ENCODE measurements at regions not wholly inside any gene's neighbourhood (a gene's known extent, or its start where the extent isn't known, plus 50 kb on each side); places are given as distances from the start of the nearest gene placed in this dataset.

DNA sequence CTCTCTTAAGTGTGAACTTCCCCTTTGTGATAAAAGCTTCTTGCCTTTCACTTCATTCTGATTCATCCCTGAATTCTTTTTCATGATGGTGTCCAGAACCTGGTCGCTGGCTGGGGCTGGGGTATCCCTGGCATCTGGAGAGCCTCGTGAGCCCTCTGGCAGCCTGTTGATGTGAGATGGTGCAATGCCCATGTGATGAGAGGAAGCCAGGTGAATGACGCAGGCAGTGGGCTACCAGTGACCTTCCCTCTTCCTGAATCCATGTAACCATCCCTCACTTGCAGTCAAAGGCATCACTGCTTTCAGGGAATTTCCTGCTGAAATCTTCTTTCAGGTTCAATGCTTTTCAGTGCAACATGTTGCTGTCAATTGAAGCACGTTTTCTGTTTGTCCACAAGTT is 158.6 kb upstream of the SLC10A2 start:
- Histone ChIP-seq H3K9me3 (peaks cover 0 to 2% (median 0%) of the 10 kb centered on the region in 3 donors), H3K27me3 (no peaks in the 10 kb centered on the region), H3K36me3 (no peaks in the 10 kb centered on the region), H3K4me3 (no peak overlapping the region), H3K4me1 (no peaks in the 10 kb centered on the region), H3K27ac (no peak overlapping the region)
- ATAC-seq = no peak
- TF ChIP-seq EP300 (IDR thresholded peaks at IDR 0.05) (no peak), POLR2A (IDR thresholded peaks at IDR 0.05) (no peak), POLR2AphosphoS5 (IDR thresholded peaks at IDR 0.05) (no peak)
- TF ChIP-seq, protein P1, sequence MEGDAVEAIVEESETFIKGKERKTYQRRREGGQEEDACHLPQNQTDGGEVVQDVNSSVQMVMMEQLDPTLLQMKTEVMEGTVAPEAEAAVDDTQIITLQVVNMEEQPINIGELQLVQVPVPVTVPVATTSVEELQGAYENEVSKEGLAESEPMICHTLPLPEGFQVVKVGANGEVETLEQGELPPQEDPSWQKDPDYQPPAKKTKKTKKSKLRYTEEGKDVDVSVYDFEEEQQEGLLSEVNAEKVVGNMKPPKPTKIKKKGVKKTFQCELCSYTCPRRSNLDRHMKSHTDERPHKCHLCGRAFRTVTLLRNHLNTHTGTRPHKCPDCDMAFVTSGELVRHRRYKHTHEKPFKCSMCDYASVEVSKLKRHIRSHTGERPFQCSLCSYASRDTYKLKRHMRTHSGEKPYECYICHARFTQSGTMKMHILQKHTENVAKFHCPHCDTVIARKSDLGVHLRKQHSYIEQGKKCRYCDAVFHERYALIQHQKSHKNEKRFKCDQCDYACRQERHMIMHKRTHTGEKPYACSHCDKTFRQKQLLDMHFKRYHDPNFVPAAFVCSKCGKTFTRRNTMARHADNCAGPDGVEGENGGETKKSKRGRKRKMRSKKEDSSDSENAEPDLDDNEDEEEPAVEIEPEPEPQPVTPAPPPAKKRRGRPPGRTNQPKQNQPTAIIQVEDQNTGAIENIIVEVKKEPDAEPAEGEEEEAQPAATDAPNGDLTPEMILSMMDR (IDR thresholded peaks at IDR 0.05) = no peak
- WGBS, 2 donors (ENCODE audit: low coverage in 1 of 2) = 64% methylated on average over 4 of the region's 4 CpGs; no CpG with 5 or more reads in 1 of the 2 donors

- Histone ChIP-seq H3K9me3 (no peaks in the 10 kb centered on the region), H3K36me3 (no peaks in the 10 kb centered on the region), H3K27ac (no peak overlapping the region), H3K27me3 (no peaks in the 10 kb centered on the region), H3K4me1 (no peaks in the 10 kb centered on the region), H3K4me3 (no peak overlapping the region)
- ATAC-seq = no peak
- no peak for TF ChIP-seq EP300 (IDR thresholded peaks at IDR 0.05)
- TF ChIP-seq, protein P1 (IDR thresholded peaks at IDR 0.05) = no peak
- no peak for TF ChIP-seq POLR2AphosphoS5 (IDR thresholded peaks at IDR 0.05)
- no peak for TF ChIP-seq POLR2A (IDR thresholded peaks at IDR 0.05)
- WGBS, 2 donors (ENCODE audit: low coverage in 1 of 2) = 66 to 86% methylated on average over 4 of the region's 4 CpGs
Observed at GRCh38 chr13:103222683-103223082, 156.5 kb upstream of the SLC10A2 start.

GRCh38 chr13:103218253-103218652 is 152.0 kb upstream of the SLC10A2 start:
- Histone ChIP-seq H3K4me1 (no peaks in the 10 kb centered on the region), H3K36me3 (no peaks in the 10 kb centered on the region), H3K4me3 (no peak overlapping the region), H3K27ac (no peak overlapping the region), H3K27me3 (no peaks in the 10 kb centered on the region), H3K9me3 (no peaks in the 10 kb centered on the region)
- TF ChIP-seq, protein P1 (IDR thresholded peaks at IDR 0.05) = no peak
- TF ChIP-seq POLR2A (IDR thresholded peaks at IDR 0.05) (no peak), EP300 (IDR thresholded peaks at IDR 0.05) (no peak), POLR2AphosphoS5 (IDR thresholded peaks at IDR 0.05) (no peak)
- no peak for ATAC-seq
- WGBS, 2 donors (ENCODE audit: low coverage in 1 of 2) = 29 to 60% methylated on average over 1 of the region's 1 CpG

GRCh38 chr13:103213152-103213551 is 146.9 kb upstream of the SLC10A2 start:
- no peak for ATAC-seq

DNA sequence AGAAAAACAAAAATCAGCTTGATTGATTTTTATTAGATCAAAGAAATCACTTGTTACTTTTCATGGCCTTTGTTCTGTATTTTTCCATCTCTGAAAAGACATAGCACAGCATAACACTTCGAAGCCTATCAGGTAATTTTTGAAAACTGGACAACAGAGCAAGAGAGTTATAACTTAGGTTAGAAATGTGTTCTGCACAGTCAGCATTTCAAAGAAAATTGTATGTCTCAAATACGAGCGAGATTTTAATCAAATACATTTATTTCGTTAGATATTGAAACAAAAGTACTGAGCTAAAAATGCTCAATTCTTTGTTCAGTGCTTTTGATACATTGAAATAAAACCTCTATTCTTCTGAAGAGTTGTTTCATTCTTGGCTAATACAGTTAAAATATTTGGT is 144.1 kb upstream of the SLC10A2 start:
- 82 to 93% methylated on average over 4 of the region's 4 CpGs for WGBS, 2 donors (ENCODE audit: low coverage in 1 of 2)
- no peak overlapping the region for H3K4me3 ChIP-seq
- no peaks in the 10 kb centered on the region for H3K36me3 ChIP-seq
- no peaks in the 10 kb centered on the region for H3K4me1 ChIP-seq
- H3K27ac ChIP-seq = no peak overlapping the region
- TF ChIP-seq POLR2A (IDR thresholded peaks at IDR 0.05) (no peak), POLR2AphosphoS5 (IDR thresholded peaks at IDR 0.05) (no peak), EP300 (IDR thresholded peaks at IDR 0.05) (no peak)
- TF ChIP-seq, protein P1 (IDR thresholded peaks at IDR 0.05) = no peak
- H3K27me3 ChIP-seq = peaks cover 7% of the 10 kb centered on the region
- H3K9me3 ChIP-seq = no peaks in the 10 kb centered on the region
- no peak for ATAC-seq

More at GRCh38 chr13:103213152-103213551, 146.9 kb upstream of the SLC10A2 start:
- 60 to 63% methylated on average over 5 to 7 of the region's 7 CpGs for WGBS, 2 donors (ENCODE audit: low coverage in 1 of 2)
- no peaks in the 10 kb centered on the region for H3K36me3 ChIP-seq
- no peak overlapping the region for H3K4me3 ChIP-seq
- H3K27me3 ChIP-seq = peaks cover 7% of the 10 kb centered on the region
- H3K27ac ChIP-seq = no peak overlapping the region
- TF ChIP-seq, protein P1 (IDR thresholded peaks at IDR 0.05) = no peak
- TF ChIP-seq POLR2AphosphoS5 (IDR thresholded peaks at IDR 0.05) (no peak), EP300 (IDR thresholded peaks at IDR 0.05) (no peak)
- H3K9me3 ChIP-seq = no peaks in the 10 kb centered on the region
- H3K4me1 ChIP-seq = no peaks in the 10 kb centered on the region

Data from gastroesophageal sphincter (tissue), 4 donors.